Astrocyte of the spinal cord (primary cell): ENCODE measurements at regions not wholly inside any gene's neighbourhood (a gene's known extent, or its start where the extent isn't known, plus 50 kb on each side); places are given as distances from the start of the nearest gene placed in this dataset.

Experiments
- DNase-seq: peaks from one replicate; pipeline ENCODE4 v3.0.0; 2011; ENCODE audit warnings: low read depth, low spot score
- H3K4me3 ChIP-seq: 2 replicates; pipeline ENCODE4 v1.5.1; 2011; ENCODE audit warnings: low read depth, mild to moderate bottlenecking, low read length, moderate library complexity
- in situ Hi-C: cut with HindIII; loops from 2 replicates; pipeline ENCODE4 v1.10.0; 2017; ENCODE audit warnings: low sequenced_read_pairs
- TF ChIP-seq, protein P1 (sequence below): IDR thresholded peaks from 2 replicates; pipeline ENCODE4 v1.5.1; 2012; ENCODE audit warnings: low read depth, mild to moderate bottlenecking, low read length, inconsistent platforms

DNA sequence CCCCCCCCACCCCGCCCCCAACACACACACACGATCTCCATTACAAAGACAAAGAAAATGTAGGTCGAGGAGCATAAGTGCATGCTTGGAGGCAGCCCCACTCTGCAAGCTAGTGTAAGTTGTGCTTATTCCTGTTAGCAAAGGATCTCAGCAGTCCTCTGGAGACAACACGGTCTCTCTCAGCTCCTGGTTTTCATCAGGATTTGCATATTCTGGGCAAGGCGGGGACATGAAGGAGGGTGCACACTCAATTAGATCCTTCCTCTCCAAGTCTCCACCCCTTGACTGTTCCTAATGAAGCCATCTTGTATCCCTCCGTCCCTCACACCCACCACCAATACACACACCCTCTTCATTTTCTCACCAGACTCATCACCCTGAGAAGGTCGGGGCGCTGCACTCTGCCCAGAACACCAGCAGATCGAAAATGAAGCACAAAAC lies 63.8 kb downstream of the MRPL46 start:
- no peak overlapping the region for H3K4me3 ChIP-seq
- in situ Hi-C loops: no loop called here
- TF ChIP-seq, protein P1, sequence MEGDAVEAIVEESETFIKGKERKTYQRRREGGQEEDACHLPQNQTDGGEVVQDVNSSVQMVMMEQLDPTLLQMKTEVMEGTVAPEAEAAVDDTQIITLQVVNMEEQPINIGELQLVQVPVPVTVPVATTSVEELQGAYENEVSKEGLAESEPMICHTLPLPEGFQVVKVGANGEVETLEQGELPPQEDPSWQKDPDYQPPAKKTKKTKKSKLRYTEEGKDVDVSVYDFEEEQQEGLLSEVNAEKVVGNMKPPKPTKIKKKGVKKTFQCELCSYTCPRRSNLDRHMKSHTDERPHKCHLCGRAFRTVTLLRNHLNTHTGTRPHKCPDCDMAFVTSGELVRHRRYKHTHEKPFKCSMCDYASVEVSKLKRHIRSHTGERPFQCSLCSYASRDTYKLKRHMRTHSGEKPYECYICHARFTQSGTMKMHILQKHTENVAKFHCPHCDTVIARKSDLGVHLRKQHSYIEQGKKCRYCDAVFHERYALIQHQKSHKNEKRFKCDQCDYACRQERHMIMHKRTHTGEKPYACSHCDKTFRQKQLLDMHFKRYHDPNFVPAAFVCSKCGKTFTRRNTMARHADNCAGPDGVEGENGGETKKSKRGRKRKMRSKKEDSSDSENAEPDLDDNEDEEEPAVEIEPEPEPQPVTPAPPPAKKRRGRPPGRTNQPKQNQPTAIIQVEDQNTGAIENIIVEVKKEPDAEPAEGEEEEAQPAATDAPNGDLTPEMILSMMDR: no peak

GRCh38 chr15:88401996-88402656 lies 65.1 kb downstream of the MRPL46 start:
- no peak for DNase-seq
- no peak overlapping the region for H3K4me3 ChIP-seq
- TF ChIP-seq, protein P1: no peak
- in situ Hi-C loops: no loop called here

More for the DNA sequence above, 63.8 kb downstream of the MRPL46 start:
- DNase-seq: no peak

GRCh38 chr15:88401251-88401995 lies 65.8 kb downstream of the MRPL46 start:
- no peak overlapping the region for H3K4me3 ChIP-seq
- no peak for DNase-seq
- TF ChIP-seq, protein P1: no peak
- in situ Hi-C loops: no loop called here

DNA sequence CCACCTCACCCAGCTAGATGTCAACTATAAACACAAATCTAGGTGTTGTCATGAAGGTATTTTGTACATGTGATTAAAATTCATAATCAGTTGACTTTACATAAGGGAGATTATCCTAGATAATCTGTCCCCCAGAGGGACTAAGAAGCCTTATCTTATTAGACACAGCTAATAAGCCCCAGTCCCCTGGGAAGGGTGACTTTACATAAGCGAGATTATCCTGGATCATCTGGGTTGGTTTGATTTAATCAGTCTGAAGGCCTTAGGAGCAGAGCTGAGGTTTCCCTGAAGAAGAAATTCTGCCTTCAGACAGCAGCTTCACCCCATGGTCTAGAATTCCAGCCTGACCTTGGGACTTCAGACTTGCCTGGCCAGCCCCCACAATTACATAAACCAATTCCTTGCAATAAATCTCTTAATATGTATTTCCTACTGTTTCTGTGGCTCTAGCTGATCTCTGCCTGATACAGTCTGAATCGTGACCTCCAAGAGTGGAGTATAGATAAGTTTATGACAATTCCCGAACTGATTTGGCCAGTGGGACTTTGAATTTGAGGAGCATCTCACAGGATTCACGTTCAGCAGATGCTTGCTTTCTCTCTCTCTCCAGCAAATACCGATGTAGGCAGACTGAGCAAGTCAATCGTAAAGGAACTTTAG lies 66.5 kb downstream of the MRPL46 start:
- in situ Hi-C loops: no loop called here
- no peak for DNase-seq
- H3K4me3 ChIP-seq: no peak overlapping the region
- TF ChIP-seq, protein P1: no peak

GRCh38 chr15:88400084-88400483 lies 67.1 kb downstream of the MRPL46 start:
- no peak for DNase-seq
- in situ Hi-C loops: no loop called here
- TF ChIP-seq, protein P1: no peak
- H3K4me3 ChIP-seq: no peak overlapping the region

DNA sequence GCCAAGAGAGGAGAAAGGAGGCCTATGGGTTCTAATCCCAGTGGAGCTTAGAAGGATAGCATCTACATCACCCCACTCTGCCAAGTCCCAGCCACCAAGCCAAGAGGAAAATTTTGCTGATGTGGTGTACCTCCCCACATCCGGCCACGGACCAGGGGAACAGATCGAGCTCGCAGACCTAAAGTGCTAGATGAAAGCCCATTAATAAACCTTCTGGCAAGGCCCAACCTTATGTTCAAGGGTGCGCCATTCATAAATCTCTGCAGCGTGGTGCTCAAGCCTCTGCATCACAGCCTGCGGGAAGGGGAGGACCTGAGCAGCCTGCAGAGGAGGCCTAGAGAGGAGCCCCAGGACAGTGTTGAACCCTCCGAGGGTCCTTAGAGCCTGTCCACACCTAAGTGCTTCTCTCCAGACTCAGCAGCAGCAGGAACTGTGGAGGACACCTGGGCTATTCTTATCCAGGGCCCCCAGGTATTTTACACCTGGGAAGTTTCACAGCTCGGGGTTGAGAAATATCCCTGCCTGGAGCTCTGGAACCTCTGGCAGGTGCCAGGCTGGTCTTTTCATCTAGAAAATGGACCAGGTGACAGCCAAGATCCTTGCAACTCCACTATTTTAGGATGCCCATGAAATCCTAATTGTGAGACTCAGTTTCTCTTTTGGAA lies 68.0 kb downstream of the MRPL46 start:
- TF ChIP-seq, protein P1: no peak

More for the DNA sequence above, 68.0 kb downstream of the MRPL46 start:
- H3K4me3 ChIP-seq: no peak overlapping the region
- in situ Hi-C loops: no loop called here
- no peak for DNase-seq
